ENCODE measurements at regions not wholly inside any gene's neighbourhood (a gene's known extent, or its start where the extent isn't known, plus 50 kb on each side); places are given as distances from the start of the nearest gene placed in this dataset.

- DNase-seq = no peak
Measured at GRCh38 chr19:16022681-16023080, 53.6 kb upstream of the TPM4 start.

GRCh38 chr19:16023146-16023915 is 53.0 kb upstream of the TPM4 start:
- DNase-seq = no peak

GRCh38 chr19:16024266-16025107 is 51.8 kb upstream of the TPM4 start:
- no peak for DNase-seq

- DNase-seq = peak; percentile 89
Measured at GRCh38 chr19:16025108-16026101, 50.9 kb upstream of the TPM4 start.

GRCh38 chr19:16026131-16026530 is 50.2 kb upstream of the TPM4 start:
- no peak for DNase-seq
